ENCODE measurements at regions not wholly inside any gene's neighbourhood (a gene's known extent, or its start where the extent isn't known, plus 50 kb on each side); places are given as distances from the start of the nearest gene placed in this dataset.

DNA sequence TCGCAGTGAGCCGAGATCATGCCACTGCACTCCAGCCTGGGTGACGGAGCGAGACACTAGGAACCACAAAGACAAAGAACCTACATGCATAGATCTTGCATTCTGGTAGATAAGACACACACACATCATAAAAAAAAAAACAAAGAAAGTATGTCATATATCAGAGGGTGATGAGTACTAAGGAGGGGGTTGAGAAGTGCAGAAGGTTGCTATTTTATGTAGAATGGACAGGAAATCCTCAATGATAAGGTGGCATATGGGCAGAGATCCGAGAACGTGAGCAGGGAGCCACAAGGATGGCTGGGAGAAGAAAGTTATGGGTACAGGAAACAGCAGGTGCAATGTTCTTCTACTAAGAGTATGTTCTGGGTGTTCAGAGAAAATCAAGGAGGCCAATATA, 118.8 kb downstream of the MEX3B start:
- TF ChIP-seq CTCF (conservative IDR thresholded peaks at IDR 0.05; ENCODE audit: low read depth in 2 of 2) (no peak), EZH2 (IDR thresholded peaks at IDR 0.05; ENCODE audit: low read depth, unreplicated experiment) (no peak), POLR2AphosphoS5 (IDR thresholded peaks at IDR 0.05; ENCODE audit: low read depth) (no peak), EZH2phosphoT487 (IDR thresholded peaks at IDR 0.05; ENCODE audit: unreplicated experiment) (no peak)
- TF ChIP-seq, protein P1, sequence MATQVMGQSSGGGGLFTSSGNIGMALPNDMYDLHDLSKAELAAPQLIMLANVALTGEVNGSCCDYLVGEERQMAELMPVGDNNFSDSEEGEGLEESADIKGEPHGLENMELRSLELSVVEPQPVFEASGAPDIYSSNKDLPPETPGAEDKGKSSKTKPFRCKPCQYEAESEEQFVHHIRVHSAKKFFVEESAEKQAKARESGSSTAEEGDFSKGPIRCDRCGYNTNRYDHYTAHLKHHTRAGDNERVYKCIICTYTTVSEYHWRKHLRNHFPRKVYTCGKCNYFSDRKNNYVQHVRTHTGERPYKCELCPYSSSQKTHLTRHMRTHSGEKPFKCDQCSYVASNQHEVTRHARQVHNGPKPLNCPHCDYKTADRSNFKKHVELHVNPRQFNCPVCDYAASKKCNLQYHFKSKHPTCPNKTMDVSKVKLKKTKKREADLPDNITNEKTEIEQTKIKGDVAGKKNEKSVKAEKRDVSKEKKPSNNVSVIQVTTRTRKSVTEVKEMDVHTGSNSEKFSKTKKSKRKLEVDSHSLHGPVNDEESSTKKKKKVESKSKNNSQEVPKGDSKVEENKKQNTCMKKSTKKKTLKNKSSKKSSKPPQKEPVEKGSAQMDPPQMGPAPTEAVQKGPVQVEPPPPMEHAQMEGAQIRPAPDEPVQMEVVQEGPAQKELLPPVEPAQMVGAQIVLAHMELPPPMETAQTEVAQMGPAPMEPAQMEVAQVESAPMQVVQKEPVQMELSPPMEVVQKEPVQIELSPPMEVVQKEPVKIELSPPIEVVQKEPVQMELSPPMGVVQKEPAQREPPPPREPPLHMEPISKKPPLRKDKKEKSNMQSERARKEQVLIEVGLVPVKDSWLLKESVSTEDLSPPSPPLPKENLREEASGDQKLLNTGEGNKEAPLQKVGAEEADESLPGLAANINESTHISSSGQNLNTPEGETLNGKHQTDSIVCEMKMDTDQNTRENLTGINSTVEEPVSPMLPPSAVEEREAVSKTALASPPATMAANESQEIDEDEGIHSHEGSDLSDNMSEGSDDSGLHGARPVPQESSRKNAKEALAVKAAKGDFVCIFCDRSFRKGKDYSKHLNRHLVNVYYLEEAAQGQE (IDR thresholded peaks at IDR 0.05; ENCODE audit: unreplicated experiment) = no peak

Measured in GM23338 (cell line).